ENCODE measurements at regions not wholly inside any gene's neighbourhood (a gene's known extent, or its start where the extent isn't known, plus 50 kb on each side); places are given as distances from the start of the nearest gene placed in this dataset.

GRCh38 chr10:28381903-28382347, 79.1 kb upstream of the MPP7 start (continued):
- peak; percentile 31; the same call in 1 of the 2 replicates for TF ChIP-seq ZNF692 (tag by site-specific recombination; IDR thresholded peaks at IDR 0.05)
- 0 out of 2 replicates have a peak, but pooled peaks have one; percentile 25 for TF ChIP-seq ZBTB8A (tag by site-specific recombination; IDR thresholded peaks at IDR 0.05)
- no peak for TF ChIP-seq ZNF37A (tag by site-specific recombination; IDR thresholded peaks at IDR 0.05)
- no peak for TF ChIP-seq ZSCAN16 (tag by site-specific recombination; IDR thresholded peaks at IDR 0.05)
- TF ChIP-seq, protein P1, sequence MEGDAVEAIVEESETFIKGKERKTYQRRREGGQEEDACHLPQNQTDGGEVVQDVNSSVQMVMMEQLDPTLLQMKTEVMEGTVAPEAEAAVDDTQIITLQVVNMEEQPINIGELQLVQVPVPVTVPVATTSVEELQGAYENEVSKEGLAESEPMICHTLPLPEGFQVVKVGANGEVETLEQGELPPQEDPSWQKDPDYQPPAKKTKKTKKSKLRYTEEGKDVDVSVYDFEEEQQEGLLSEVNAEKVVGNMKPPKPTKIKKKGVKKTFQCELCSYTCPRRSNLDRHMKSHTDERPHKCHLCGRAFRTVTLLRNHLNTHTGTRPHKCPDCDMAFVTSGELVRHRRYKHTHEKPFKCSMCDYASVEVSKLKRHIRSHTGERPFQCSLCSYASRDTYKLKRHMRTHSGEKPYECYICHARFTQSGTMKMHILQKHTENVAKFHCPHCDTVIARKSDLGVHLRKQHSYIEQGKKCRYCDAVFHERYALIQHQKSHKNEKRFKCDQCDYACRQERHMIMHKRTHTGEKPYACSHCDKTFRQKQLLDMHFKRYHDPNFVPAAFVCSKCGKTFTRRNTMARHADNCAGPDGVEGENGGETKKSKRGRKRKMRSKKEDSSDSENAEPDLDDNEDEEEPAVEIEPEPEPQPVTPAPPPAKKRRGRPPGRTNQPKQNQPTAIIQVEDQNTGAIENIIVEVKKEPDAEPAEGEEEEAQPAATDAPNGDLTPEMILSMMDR (tag by site-specific recombination; IDR thresholded peaks at IDR 0.05), result peak; percentile 89
- peak; percentile 94 for TF ChIP-seq PRDM1 (tag by site-specific recombination; IDR thresholded peaks at IDR 0.05)
- peak; percentile 84 for TF ChIP-seq ZNF660 (tag by site-specific recombination; IDR thresholded peaks at IDR 0.05)
- TF ChIP-seq BCL11B (tag by site-specific recombination; IDR thresholded peaks at IDR 0.05; ENCODE audit: low read depth), result no peak
- TF ChIP-seq ZNF600 (tag by site-specific recombination; IDR thresholded peaks at IDR 0.05), result peak; percentile 67; the same call in 1 of the 2 replicates
- no peak for TF ChIP-seq SCRT2 (tag by site-specific recombination; IDR thresholded peaks at IDR 0.05)
- TF ChIP-seq ZNF202 (tag by site-specific recombination; IDR thresholded peaks at IDR 0.05; ENCODE audit: borderline replicate concordance), result no peak
- no peak for TF ChIP-seq MEIS1 (CRISPR knock-in tag; IDR thresholded peaks at IDR 0.05; ENCODE audit: borderline replicate concordance)
- TF ChIP-seq FEZF1 (tag by site-specific recombination; IDR thresholded peaks at IDR 0.05), result no peak; the same call in 1 of the 2 replicates
- TF ChIP-seq ZNF366 (tag by site-specific recombination; conservative IDR thresholded peaks at IDR 0.05), result 0 out of 2 replicates have a peak, but pooled peaks have one; percentile 29
- 0 out of 2 replicates have a peak, but pooled peaks have one; percentile 36 for TF ChIP-seq ZBTB17 (tag by site-specific recombination; IDR thresholded peaks at IDR 0.05)
- no peak for TF ChIP-seq IKZF3 (tag by site-specific recombination; IDR thresholded peaks at IDR 0.05)
- no peak for TF ChIP-seq KLF7 (tag by site-specific recombination; IDR thresholded peaks at IDR 0.05; ENCODE audit: borderline replicate concordance)
- no peak for TF ChIP-seq ZNF624 (tag by site-specific recombination; IDR thresholded peaks at IDR 0.05)
- 0 out of 2 replicates have a peak, but pooled peaks have one; percentile 12 for TF ChIP-seq ZNF629 (tag by site-specific recombination; IDR thresholded peaks at IDR 0.05)
- TF ChIP-seq ZXDB (tag by site-specific recombination; IDR thresholded peaks at IDR 0.05), result no peak
- peak; percentile 47; the same call in 1 of the 2 replicates for TF ChIP-seq GLIS1 (tag by site-specific recombination; IDR thresholded peaks at IDR 0.05)
- no peak for TF ChIP-seq PRDM6 (tag by site-specific recombination; IDR thresholded peaks at IDR 0.05)
- no peak for TF ChIP-seq ZNF623 (tag by site-specific recombination; IDR thresholded peaks at IDR 0.05)
- no peak for TF ChIP-seq ZNF354C (tag by site-specific recombination; IDR thresholded peaks at IDR 0.05; ENCODE audit: borderline replicate concordance, low read depth)
- TF ChIP-seq ZNF777 (tag by site-specific recombination; IDR thresholded peaks at IDR 0.05; ENCODE audit: borderline replicate concordance), result no peak
- peak; percentile 87; the same call in 1 of the 2 replicates for TF ChIP-seq ZSCAN30 (tag by site-specific recombination; IDR thresholded peaks at IDR 0.05)
- no peak for TF ChIP-seq GFI1B (tag by site-specific recombination; IDR thresholded peaks at IDR 0.05)
- TF ChIP-seq KLF17 (tag by site-specific recombination; IDR thresholded peaks at IDR 0.05), result no peak
- peak; percentile 99 for TF ChIP-seq ZNF654 (tag by site-specific recombination; IDR thresholded peaks at IDR 0.05; ENCODE audit: low read depth)
- TF ChIP-seq ZNF324 (tag by site-specific recombination; IDR thresholded peaks at IDR 0.05), result no peak
- TF ChIP-seq BCL11A (tag by site-specific recombination; IDR thresholded peaks at IDR 0.05; ENCODE audit: low read depth), result peak; percentile 62; the same call in 1 of the 2 replicates
- TF ChIP-seq, protein P2, sequence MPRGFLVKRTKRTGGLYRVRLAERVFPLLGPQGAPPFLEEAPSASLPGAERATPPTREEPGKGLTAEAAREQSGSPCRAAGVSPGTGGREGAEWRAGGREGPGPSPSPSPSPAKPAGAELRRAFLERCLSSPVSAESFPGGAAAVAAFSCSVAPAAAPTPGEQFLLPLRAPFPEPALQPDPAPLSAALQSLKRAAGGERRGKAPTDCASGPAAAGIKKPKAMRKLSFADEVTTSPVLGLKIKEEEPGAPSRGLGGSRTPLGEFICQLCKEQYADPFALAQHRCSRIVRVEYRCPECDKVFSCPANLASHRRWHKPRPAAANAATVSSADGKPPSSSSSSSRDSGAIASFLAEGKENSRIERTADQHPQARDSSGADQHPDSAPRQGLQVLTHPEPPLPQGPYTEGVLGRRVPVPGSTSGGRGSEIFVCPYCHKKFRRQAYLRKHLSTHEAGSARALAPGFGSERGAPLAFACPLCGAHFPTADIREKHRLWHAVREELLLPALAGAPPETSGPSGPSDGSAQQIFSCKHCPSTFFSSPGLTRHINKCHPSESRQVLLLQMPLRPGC (tag by site-specific recombination; IDR thresholded peaks at IDR 0.05), result no peak
- TF ChIP-seq KLF10 (tag by site-specific recombination; IDR thresholded peaks at IDR 0.05), result no peak
- TF ChIP-seq TRIM28 (IDR thresholded peaks at IDR 0.05; ENCODE audit: borderline replicate concordance, low read length), result peak; percentile 67

Measured in HEK293 (cell line).